DMS79 (cell line): ENCODE measurements at regions not wholly inside any gene's neighbourhood (a gene's known extent, or its start where the extent isn't known, plus 50 kb on each side); places are given as distances from the start of the nearest gene placed in this dataset.

ENCODE experiments used
- DNase-seq: peaks from one replicate; lab custom pipeline; 2025; lab: John Stamatoyannopoulos, UW

DNA sequence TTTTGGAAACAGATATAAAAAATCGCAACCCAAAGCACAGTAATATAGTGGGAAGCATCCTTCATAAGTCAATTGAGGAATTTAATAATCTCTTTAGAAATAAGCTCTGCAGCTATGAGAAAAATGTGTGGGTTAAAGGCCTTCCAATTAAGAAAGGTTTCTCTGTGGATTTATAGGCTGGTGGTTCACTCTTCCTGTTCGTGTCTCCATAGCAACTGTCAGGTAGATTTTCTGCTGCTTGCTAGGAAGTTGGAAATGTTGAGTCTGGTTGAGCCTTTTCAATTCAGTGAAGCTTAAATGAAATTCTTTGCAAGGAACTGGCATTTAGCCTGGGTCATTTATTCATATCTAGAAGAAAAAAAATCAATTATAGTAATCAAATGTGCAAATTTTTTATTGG lies 652.8 kb upstream of the CELF2 start:
- no peak for DNase-seq

DNA sequence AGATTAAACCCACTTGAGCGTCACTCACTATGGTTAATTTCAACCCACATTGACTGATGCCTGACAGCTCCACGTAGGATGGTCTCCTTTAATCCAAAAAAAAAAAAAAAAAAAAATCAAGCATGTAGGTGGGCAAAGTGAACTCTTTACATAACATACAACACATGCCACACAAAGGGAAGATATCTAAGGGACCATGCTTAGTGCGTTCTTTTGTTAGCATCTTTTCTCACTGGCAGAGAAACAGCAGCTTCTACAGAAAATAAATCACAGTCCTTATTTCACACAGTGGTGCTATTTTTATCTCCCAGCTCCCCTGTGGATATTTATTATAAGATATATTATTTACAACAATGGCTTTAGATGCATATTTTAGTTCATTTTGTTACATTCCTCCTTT lies 652.0 kb upstream of the CELF2 start:
- DNase-seq: no peak

DNA sequence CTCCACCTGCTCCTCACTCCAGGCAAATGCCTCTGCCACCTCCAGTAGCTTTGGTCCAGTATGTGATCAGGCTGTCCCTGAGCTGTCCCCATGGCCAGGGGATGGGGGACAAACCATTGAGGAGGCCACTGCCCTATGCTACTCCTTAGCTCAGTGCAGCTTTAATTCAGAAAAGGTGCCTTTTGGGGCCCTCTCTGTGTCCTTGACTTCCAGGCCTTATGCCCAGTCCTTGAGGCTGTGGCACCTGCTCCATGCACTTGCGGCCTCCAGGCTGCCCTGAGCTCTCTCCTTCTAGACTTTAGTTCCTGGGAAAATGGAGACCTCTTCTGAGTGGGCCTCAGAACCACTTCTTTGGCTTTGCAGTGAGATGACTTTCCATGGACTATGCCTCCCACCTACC lies 650.8 kb upstream of the CELF2 start:
- no peak for DNase-seq

DNA sequence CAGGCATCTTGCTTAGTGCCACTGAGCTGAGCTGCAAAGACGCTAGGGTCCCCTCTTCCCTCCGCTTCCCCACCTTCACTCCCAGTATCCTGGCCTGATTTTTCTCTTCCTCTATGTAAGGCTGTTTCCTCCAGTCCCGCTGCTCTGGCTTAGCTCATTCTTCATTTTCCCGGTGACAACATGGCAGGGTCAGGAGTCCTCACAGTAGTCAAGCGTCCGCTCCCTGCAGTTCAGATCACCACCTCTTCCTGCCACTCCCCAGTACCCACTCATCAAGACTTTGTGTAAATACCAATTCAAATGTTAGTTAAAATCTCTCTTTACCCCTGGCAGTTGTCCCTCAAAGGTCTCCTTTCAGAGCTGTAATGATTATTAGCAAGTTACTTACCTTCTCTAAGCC lies 650.4 kb upstream of the CELF2 start:
- no peak for DNase-seq

DNA sequence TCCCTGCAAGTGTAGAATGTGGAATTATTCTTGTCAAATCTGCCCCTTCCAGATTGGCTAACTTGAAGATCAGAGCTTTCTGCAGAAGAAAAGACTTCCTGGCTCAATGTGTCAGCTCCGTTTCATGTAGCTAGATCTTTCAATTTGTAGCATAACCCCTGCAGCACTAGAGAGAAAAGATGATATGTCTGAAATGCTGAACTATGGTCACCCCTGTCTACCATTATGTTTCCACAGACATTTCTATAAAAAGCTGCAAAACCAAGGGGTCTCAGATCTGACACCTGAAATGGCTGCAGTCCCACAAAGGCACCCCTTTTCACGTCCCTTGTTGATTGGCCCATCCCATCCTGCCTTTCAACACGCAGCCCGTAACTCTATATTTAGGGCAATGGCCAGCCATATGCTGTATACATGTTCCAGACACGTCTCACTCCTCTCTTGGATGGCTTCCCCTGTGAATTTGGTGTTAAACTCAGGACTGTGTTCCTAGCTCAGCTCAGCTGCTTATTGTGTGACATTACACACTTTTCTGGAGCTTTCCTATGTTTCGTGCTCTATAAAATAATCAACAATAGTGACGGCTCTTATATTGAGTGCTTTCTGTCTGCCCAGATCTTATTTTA lies 648.6 kb upstream of the CELF2 start:
- DNase-seq: no peak

DNA sequence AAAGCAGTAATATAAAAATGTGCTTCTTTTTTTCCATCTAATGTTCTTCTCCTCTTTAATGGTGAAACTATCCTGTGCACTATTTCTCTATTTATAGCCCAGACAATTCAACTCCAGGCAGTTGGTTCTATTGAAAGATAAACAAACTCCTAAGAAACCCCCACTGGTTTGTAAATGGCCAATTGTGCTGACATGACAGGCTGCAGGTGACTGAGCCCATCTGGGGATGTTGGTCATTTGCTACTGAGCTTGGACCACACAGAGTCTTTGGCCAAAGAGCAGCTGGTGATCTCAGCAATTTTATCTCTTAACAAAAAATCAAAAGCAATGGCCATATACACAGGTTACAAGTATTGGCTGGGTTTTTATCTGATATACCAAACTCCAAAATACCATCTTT lies 631.8 kb upstream of the CELF2 start:
- DNase-seq: no peak

DNA sequence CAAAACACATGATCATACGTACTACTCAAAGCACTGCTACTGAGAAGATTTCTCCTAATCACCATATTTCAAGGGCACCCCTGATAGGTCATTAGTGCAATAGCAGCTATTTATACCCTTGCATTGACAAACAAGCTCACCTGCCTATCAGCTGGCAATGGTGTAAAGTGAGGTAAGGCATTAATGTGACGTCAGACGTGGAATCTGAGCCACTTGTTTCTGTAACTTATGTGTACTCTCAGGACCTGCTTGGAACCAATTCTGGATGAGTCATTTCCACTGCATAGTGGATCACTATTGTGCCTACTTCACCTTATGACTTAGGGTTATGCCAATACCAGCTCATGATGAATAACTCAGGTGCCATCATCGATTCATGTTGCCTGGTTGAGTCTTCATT lies 628.5 kb upstream of the CELF2 start:
- no peak for DNase-seq

DNA sequence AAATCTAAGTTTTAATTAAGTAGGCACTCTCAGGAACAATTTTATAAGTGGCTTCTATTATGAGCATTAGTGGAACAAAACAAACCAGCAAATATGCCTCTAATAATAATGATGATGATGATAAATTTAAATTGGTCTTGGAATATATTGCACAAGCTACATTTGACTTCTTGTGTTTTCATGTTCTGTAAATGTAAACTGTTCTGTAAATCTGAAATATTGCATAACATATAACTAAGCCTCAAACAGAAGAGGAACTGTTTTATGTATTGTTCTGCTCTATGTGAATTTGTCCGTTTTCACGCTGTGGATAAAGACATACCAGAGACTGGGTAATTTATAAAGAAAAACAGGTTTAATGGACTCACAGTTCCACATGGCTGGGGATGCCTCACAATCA lies 625.2 kb upstream of the CELF2 start:
- DNase-seq: no peak

DNA sequence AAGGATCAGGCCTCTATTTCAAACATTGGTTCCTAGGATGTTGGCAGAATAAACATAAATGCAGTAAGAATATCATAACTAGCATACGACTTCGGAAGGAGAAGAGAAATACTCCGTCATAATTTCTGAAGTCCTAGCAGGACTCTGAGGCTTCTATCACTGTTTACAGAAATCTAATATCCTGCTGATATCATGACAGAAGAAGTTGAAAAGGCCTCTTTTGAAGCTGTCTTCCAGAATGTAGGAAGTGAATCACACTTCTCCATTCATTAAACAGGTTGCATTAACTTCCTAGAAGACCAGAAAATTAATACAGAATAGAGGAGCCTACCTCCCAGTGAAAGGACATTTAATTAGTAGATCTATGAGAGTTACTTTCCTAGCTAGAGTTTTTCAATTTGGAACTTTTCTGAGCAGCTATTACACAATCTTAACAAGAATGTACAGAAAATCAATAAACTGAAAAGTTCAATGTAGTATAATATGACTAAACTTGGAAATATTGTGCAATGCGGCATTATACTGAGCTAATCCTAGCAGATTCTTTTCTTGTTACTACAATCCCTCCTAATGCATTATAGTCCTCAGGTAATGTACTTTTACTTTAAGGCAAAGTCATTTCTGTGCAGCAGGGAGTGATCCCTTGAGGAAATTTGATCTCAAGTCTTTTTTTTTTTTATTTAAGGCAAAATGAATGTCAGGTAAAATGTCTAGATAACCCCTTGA lies 622.6 kb upstream of the CELF2 start:
- no peak for DNase-seq

DNA sequence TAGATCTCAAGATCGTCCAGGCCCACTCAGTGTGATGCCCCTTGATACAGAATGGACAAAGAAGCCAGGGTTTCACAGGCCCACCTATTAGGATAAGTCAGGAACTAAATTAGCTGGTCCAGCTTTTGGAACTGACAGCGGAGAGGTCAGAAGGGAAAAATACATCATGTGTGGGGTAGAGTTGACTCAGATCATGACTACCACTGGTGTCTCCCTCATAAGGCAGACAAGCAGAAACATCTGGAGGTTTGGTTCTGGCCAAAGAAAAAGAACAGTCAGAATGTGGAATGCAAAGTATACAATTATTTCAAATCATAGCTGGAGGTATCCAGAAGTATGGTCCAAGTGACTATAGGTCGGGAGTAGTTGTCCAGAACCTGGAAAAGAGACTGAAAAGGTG lies 621.1 kb upstream of the CELF2 start:
- DNase-seq: no peak

DNA sequence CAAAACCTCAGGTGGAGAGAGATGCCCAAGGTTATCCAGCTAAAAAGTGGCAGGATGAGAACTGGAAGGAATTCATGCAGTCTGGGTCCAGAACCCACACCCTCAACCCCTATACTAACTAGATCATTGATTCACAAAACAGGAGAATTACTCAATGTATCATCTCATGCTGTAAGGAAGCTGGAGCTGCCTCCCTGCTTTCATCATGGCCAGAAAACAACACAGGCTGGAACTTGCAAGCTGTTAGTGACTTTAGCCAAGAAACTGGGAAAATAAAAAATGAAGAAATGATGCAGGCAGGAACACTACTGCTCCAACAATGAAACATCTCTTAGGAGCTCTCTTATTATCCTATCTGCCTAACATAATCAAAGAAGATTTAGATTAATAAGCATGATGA lies 619.8 kb upstream of the CELF2 start:
- DNase-seq: no peak

DNA sequence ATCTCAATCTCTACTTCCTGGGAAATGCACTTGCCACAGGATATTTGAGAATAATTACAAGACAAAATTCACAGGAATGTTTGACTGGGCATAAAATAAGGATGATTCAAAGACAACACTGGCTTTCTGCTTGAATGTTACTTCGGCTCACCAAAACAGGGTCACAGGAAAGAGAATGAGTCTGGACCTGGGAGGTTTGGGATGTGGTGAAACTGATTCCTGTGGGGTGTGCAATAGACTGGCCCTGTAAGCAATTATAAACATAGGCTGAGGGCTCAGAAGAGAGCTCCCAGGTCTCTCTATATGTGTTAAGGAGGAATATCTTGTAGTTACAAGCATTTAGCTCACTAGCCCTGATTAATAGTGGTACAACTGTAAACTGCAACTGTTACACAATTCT lies 613.9 kb upstream of the CELF2 start:
- no peak for DNase-seq

DNA sequence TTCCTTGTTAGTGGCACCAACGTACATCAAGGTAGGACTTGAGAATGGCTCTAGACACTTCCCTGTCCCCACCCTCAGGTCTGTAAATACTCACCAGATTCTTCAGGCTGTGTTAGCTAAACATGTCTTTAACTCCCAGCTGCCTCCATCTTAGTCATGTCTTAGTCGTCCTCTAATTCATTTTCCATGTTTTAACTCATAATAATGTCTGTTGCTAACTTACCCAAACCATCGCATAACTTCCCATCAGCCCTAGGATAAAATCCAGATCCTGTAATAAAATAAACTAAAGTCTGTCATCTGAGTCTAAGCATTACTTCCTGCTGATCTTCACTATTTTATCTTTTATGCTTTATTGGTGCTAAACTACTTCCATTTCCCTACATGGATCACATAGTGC lies 600.0 kb upstream of the CELF2 start:
- DNase-seq: no peak

DNA sequence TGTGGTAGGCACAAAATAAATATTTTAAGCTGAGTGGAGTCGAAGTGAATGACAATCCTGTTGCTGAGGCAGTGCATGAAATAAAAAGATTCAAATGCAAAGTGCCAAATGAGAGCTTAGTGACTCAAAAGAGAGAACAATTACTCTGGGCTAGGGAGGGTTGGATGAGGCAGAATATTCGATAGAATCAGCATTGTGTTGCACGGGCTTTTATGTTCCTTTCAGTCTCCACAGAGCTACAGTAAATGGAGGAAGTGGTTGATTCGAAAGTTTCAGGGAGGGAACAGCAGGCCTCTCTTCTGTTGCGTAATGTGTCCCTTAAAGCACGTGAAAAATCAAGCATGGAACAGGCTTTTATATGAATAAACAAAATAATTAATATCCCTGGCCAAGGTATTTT lies 599.3 kb upstream of the CELF2 start:
- DNase-seq: no peak

DNA sequence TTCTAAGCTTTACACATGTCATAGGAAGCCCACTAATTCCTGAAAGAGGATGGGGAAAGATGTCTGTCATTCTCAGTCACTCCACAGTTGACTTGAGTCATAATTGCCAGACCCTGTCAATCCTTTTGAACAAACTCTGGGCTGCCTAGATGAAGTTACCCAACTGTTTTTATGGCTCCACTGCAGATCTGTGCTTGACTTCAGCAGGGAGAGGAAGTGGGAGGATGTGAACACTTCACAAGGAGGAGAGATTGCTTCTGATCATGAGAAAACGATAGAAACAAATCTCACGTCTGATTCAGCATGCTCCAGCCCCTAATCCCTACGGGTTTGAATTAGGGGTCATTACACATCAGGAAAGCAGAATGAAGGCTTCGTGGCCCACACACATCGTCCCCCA lies 596.6 kb upstream of the CELF2 start:
- no peak for DNase-seq

DNA sequence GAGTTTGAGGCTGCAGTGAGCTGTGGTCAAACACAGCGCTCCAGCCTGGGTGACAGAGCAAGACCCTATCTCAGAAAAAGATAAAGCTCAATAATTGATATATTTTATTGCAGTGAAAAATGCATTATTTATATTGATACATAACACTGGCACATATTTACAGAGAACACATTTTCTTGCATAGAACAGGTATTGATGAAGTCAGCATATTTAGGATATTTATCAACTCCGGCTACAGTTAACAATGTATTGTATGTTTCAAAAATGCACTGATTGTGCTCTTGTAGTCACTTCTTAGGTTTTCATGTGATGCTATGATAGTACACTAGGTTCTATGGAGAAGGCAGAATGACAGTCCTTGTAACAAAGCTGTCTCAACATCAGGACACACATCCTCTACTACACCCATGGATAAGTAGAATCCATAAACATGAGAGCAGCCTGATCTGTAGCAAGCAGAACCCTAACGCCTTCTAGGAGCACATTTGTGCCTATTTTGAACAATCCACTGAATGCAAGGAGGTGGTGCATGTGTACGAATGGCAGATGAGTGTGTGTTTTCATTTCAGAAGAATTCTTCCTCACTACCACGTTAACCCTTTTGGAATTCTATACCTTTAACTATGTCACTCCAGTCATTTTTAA lies 586.1 kb upstream of the CELF2 start:
- DNase-seq: no peak

DNA sequence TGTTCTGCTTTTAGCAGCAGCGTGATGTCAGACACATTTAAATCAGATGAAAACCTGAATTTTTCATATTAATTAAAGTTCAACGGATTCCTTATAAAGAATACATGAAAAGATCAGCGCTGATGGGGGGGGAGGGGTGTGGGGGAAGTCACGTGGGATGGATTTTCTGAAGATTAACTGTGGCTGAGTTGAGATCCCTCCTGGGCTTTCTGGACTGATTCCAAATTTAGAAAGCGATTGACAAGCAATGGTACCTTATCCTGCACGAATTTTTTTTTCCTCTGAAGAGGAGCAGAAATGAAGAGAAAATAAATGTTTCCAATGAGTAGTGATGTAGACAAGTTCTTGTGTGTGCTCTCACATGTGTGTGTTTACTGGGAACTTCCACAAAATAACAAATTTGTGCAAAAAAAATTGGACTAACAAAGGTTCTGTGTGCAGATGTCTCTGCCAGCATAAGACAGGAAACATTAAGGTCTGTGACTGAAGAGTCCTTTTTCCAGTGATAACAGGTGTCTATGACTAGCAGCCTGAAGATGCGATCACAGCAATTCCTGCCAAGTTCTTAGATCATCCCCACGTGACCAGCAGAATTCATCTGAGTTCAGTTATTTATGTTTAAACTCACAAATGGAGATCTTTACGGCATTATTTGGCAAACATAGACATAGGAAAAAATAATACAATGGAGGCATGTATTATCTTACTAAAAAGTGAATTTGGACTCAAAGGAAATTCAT lies 585.2 kb upstream of the CELF2 start:
- no peak for DNase-seq

DNA sequence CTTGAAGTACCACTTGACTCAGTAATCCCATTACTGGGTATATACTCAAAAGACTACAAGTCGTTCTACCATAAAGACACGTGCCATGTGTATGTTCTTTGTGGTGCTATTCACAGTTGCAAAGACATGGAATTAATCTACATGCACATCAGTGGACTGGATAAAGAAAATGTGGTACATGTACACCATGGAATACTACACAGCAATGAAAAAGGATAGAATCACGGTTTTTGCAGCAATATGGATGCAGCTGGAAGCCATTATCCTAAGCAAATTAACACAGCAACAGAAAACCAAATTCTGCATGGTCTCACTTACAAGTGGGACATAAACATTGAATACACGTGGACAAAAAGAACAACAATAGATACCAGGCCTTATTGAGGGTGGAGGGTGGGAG lies 583.4 kb upstream of the CELF2 start:
- no peak for DNase-seq

DNA sequence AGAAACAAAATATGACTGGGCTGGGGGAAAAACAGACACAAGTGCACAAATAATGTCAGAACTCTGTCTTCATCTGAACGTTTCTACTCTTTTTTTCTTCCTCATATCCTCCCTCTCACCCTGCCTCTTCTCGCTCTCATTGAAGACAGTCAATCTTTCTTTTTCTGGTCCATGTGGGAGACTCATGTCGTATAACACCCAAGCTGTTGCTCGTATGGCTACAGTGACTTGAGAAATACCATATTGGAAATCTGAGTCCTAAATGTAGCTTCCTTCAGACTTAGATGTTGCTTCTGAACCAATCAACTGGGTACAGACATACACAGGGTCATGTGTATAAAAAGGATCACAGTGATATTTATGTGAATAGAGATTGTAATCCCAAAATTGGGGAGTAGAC lies 579.8 kb upstream of the CELF2 start:
- DNase-seq: no peak

DNA sequence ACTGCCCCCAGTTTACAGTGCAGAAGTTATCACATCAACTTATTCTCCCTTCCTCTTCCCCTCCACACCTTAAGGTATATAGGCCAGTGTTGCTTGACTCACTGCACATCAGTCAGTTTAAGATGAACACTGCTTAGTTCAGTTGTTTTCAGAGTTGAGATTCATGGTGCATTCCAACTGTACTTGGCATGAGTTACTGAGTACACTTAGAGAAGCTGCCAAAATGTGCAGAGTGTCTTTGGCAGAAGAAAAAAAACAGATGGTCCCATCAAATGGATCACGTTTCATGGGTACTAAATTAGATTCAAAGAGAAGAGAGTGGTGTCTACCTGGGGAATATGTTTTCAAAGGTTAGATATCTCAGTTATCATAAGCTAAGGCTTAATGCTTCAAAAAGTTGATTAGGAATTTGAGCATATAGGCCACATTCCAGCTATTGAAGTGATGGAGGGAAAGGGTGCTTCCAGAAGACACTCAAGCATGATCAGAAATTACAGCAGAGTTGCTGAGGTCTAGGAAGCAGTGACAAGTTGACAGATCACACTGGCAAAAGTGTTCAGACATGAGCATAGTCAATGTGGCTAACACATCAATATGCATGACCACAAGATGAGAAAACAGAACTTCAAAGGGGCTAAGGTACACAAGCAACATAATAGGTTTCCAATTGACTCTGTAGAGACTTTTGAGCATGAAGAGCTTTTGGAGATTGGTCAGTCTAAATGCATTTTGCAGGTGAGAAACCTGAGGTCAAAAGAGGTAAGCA lies 579.2 kb upstream of the CELF2 start:
- DNase-seq: no peak

DNA sequence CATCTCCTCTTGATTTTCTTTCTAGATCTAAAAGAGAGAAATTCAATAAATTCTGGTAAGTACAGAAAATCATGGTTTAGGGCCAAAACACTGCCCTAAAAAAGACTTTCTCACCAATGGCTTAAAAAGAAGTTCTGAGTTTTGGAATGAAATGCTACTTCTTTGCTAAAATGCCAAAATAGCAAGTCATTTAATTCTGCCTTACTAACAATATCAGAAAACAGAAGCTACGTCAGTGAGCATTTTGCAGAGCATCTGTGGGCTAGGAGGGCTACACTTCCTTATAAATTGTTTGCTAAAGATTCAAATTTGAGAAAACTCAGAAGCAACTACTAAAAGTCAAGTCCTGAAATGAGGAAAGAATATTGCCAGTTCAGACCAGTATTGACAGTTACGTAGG lies 560.8 kb upstream of the CELF2 start:
- no peak for DNase-seq

DNA sequence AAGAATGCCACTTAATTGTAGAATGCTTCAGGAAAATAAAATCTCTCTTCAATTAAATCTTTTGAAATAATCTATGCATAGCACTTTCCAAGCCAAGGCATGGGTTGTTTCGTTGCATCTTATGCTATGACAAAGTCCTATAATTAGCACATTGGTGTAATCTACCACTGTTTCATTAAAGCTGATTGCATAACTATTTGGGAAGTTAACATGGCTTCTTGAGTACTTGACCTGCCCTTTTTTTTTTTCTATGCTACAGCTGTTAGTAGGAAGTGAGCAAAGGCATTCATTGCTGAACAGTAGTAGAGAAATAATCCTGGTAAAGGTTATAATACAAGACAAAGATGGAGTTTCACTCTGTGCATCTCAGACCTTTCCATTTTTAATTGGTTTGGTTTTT lies 557.2 kb upstream of the CELF2 start:
- DNase-seq: no peak
